ENCODE measurements at regions not wholly inside any gene's neighbourhood (a gene's known extent, or its start where the extent isn't known, plus 50 kb on each side); places are given as distances from the start of the nearest gene placed in this dataset.

GRCh38 chr17:72452286-72453173 lies 331.7 kb downstream of the SOX9 start:
- no peak for DNase-seq (ENCODE audit: low read depth)
- no peak overlapping the region for H3K4me3 ChIP-seq (ENCODE audit: low read depth, low read length)
- TF ChIP-seq, protein P1, sequence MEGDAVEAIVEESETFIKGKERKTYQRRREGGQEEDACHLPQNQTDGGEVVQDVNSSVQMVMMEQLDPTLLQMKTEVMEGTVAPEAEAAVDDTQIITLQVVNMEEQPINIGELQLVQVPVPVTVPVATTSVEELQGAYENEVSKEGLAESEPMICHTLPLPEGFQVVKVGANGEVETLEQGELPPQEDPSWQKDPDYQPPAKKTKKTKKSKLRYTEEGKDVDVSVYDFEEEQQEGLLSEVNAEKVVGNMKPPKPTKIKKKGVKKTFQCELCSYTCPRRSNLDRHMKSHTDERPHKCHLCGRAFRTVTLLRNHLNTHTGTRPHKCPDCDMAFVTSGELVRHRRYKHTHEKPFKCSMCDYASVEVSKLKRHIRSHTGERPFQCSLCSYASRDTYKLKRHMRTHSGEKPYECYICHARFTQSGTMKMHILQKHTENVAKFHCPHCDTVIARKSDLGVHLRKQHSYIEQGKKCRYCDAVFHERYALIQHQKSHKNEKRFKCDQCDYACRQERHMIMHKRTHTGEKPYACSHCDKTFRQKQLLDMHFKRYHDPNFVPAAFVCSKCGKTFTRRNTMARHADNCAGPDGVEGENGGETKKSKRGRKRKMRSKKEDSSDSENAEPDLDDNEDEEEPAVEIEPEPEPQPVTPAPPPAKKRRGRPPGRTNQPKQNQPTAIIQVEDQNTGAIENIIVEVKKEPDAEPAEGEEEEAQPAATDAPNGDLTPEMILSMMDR (IDR thresholded peaks at IDR 0.05; ENCODE audit: low read depth, low read length, missing control alignments), result no peak

GRCh38 chr17:72454342-72454741 lies 333.5 kb downstream of the SOX9 start:
- no peak for DNase-seq (ENCODE audit: low read depth)
- H3K4me3 ChIP-seq (ENCODE audit: low read depth, low read length), result no peak overlapping the region
- TF ChIP-seq, protein P1 (IDR thresholded peaks at IDR 0.05; ENCODE audit: low read depth, low read length, missing control alignments), result no peak

DNA sequence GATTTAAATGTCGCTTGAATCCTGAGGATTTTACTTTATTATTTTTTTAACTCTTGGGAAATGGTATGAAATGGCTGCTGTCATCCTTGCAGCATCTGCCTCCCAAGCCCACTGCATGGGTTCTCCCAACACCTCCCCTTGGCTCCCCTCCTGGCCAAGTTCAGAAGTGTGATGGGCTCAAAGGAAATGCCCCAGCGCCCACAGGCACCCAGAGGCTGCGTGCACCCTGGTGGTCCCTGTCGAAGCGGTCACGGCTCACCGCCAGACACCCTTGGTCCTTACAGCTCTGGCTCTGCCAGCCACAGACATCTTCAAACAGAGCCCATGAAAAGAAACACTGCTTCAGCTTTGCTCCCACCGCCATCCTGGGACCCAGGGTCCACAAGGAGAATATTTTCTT lies 334.7 kb downstream of the SOX9 start:
- TF ChIP-seq, protein P1 (IDR thresholded peaks at IDR 0.05; ENCODE audit: low read depth, low read length, missing control alignments), result no peak
- DNase-seq (ENCODE audit: low read depth), result no peak
- no peak overlapping the region for H3K4me3 ChIP-seq (ENCODE audit: low read depth, low read length)

- DNase-seq (ENCODE audit: low read depth), result no peak
- TF ChIP-seq, protein P1 (IDR thresholded peaks at IDR 0.05; ENCODE audit: low read depth, low read length, missing control alignments), result no peak
- H3K4me3 ChIP-seq (ENCODE audit: low read depth, low read length), result no peak overlapping the region
Measured at GRCh38 chr17:72456075-72456474, 335.3 kb downstream of the SOX9 start.

- TF ChIP-seq, protein P1 (IDR thresholded peaks at IDR 0.05; ENCODE audit: low read depth, low read length, missing control alignments), result no peak
- no peak for DNase-seq (ENCODE audit: low read depth)
- H3K4me3 ChIP-seq (ENCODE audit: low read depth, low read length), result no peak overlapping the region
Measured at GRCh38 chr17:72457712-72458111, 336.9 kb downstream of the SOX9 start.

- TF ChIP-seq, protein P1 (IDR thresholded peaks at IDR 0.05; ENCODE audit: low read depth, low read length, missing control alignments), result no peak
- no peak for DNase-seq (ENCODE audit: low read depth)
- no peak overlapping the region for H3K4me3 ChIP-seq (ENCODE audit: low read depth, low read length)
Measured at GRCh38 chr17:72458301-72458700, 337.5 kb downstream of the SOX9 start.

DNA sequence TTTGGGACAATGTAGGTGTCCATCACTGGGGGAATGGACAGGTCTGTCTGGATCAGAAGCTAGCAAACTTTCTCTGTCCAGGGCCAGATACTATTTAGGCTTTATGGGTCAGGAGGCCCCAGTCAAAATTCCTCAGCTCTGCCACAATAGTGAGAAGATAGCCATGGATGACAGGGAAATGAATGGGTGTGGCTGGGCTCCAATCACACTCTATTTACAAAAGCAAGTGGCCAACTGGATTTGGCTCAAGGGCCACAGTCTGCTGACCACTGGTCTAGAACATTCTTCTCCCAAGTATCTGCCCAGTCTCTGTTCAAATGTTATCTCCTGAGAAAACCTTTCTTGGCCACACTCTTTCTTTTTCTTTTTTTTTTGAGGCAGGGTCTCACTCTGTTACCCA lies 339.9 kb downstream of the SOX9 start:
- TF ChIP-seq, protein P1 (IDR thresholded peaks at IDR 0.05; ENCODE audit: low read depth, low read length, missing control alignments), result no peak

More for the DNA sequence above, 339.9 kb downstream of the SOX9 start:
- no peak overlapping the region for H3K4me3 ChIP-seq (ENCODE audit: low read depth, low read length)
- no peak for DNase-seq (ENCODE audit: low read depth)

All from GM12864 (cell line).